ENCODE measurements at regions not wholly inside any gene's neighbourhood (a gene's known extent, or its start where the extent isn't known, plus 50 kb on each side); places are given as distances from the start of the nearest gene placed in this dataset.

DNA sequence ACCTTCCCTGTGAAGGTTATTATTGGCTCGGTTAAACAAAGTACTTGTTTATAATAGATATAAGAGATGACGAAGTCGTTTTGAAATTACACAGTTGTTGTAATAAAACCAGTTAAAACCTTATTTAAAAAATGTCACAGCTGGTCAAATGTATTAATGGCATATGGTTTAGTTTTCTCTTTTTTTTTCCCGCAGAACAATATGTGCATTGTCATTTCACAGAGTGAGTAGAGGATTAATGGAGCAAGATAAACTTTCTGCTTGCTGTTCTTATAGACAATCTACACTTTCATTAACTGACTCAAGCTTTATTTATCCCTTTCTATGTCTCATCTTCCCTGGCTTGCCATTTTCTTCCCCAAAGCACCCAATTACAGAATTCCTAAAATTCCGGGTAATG, 404.3 kb upstream of the NPVF start:
- no peak for DNase-seq
- H3K4me3 ChIP-seq, result no peak overlapping the region
- no peaks in the 10 kb centered on the region for H3K36me3 ChIP-seq
- H3K27me3 ChIP-seq, result no peaks in the 10 kb centered on the region
- H3K27ac ChIP-seq, result no peak overlapping the region
- TF ChIP-seq, protein P1, sequence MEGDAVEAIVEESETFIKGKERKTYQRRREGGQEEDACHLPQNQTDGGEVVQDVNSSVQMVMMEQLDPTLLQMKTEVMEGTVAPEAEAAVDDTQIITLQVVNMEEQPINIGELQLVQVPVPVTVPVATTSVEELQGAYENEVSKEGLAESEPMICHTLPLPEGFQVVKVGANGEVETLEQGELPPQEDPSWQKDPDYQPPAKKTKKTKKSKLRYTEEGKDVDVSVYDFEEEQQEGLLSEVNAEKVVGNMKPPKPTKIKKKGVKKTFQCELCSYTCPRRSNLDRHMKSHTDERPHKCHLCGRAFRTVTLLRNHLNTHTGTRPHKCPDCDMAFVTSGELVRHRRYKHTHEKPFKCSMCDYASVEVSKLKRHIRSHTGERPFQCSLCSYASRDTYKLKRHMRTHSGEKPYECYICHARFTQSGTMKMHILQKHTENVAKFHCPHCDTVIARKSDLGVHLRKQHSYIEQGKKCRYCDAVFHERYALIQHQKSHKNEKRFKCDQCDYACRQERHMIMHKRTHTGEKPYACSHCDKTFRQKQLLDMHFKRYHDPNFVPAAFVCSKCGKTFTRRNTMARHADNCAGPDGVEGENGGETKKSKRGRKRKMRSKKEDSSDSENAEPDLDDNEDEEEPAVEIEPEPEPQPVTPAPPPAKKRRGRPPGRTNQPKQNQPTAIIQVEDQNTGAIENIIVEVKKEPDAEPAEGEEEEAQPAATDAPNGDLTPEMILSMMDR (IDR thresholded peaks at IDR 0.05), result no peak
- TF ChIP-seq POLR2A (IDR thresholded peaks at IDR 0.05), result no peak
- TF ChIP-seq EP300 (IDR thresholded peaks at IDR 0.05), result no peak
- H3K9me3 ChIP-seq, result no peaks in the 10 kb centered on the region
- intact Hi-C loops (cut with DNase I), result no loop called here
- 46 to 63% (median 54%) methylated on average over 5 of the region's 5 CpGs for WGBS, 3 donors
- H3K4me1 ChIP-seq (ENCODE audit: insufficient read depth), result peaks cover 16% of the 10 kb centered on the region

DNA sequence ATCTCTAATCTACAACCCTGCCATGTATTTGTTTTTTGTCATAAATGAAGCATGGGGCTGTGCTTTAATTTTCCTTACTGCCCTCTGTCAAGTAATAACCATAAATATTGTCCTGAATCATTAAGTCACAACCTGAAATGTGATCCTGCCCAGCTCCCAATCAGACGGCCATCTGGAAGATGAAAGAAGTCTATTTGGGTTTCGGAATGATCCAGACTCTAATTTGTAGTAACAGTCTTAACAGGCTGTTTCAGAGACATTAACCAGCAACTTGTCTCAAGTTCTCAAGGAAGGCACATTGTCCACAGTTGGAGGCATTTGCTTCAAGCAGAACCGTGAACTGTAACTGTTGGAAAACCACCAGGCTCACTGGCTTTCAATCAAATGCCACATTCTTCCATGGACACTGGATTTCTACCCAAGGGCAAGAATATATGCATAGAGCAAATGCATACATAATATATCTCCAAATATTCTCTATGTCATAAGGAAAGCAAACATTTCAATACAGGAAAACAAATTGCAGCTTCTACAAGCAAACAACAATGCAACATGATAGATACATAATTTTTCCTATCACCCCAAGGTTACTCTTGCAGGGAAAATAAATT, 405.2 kb upstream of the NPVF start:
- intact Hi-C loops (cut with DNase I), result no loop called here
- peaks cover 22% of the 10 kb centered on the region for H3K4me1 ChIP-seq (ENCODE audit: insufficient read depth)
- H3K4me3 ChIP-seq, result no peak overlapping the region
- no peaks in the 10 kb centered on the region for H3K27me3 ChIP-seq
- 65 to 88% (median 74%) methylated on average over 3 of the region's 3 CpGs for WGBS, 3 donors
- DNase-seq, result no peak
- no peaks in the 10 kb centered on the region for H3K36me3 ChIP-seq
- H3K9me3 ChIP-seq, result no peaks in the 10 kb centered on the region
- TF ChIP-seq, protein P1 (IDR thresholded peaks at IDR 0.05), result no peak
- TF ChIP-seq EP300 (IDR thresholded peaks at IDR 0.05), result no peak
- TF ChIP-seq POLR2A (IDR thresholded peaks at IDR 0.05), result no peak
- H3K27ac ChIP-seq, result no peak overlapping the region

DNA sequence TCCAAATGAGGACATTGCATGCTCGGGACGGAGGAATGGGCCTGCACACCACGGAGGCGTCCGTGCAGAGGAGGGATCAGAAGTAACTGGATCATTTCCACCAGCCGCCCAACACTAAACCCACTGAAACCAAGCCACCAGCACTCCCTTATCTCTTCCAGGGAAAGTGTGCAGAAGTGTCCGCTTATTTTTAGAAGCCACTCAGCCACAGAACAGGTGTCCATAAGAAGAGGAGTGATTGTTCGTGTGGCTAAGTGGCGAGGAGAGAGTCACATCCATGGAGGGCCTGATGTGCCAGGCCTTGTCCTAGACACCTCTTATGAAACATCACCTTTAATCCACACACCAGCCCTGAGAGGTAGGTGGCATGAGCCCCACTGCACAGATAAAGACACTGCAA, 407.9 kb upstream of the NPVF start:
- intact Hi-C loops (cut with DNase I), result no loop called here

DNA sequence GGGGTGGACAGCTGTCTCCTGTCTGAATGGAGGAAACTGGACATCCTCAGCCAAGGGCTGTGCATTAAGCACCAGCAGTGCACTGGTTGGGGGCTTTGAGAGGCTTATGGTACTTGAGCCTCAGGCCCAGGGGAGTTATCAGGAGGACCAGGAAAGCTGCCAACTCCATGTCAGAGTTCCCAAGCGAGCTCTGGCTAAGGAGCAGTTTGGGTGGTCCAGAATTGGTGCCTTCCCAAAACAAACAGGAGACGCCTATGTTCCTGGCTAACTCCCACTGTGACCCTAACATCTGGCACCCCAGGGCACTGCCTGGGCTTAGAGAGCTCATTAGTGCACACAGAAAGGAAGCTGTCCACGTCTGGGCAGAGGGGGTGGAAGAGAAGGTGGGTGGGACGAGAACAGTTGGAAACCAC, 408.6 kb upstream of the NPVF start:
- no peaks in the 10 kb centered on the region for H3K9me3 ChIP-seq
- no peak for TF ChIP-seq POLR2A (IDR thresholded peaks at IDR 0.05)
- TF ChIP-seq, protein P1 (IDR thresholded peaks at IDR 0.05), result no peak
- no peak for TF ChIP-seq EP300 (IDR thresholded peaks at IDR 0.05)
- intact Hi-C loops (cut with DNase I), result no loop called here
- peaks cover 22% of the 10 kb centered on the region for H3K4me1 ChIP-seq (ENCODE audit: insufficient read depth)
- 4 to 12% (median 8%) methylated on average over 4 of the region's 4 CpGs for WGBS, 3 donors
- DNase-seq, result peak; percentile 35 to 71 (median 59)
- H3K4me3 ChIP-seq, result no peak overlapping the region
- H3K36me3 ChIP-seq, result no peaks in the 10 kb centered on the region
- no peaks in the 10 kb centered on the region for H3K27me3 ChIP-seq
- no peak overlapping the region for H3K27ac ChIP-seq

More for the DNA sequence above, 407.9 kb upstream of the NPVF start:
- WGBS, 3 donors, result 71 to 83% (median 80%) methylated on average over 9 of the region's 9 CpGs
- DNase-seq, result no peak
- Histone ChIP-seq H3K4me1 (ENCODE audit: insufficient read depth) (peaks cover 22% of the 10 kb centered on the region), H3K9me3 (no peaks in the 10 kb centered on the region), H3K36me3 (no peaks in the 10 kb centered on the region), H3K4me3 (no peak overlapping the region), H3K27ac (no peak overlapping the region), H3K27me3 (no peaks in the 10 kb centered on the region)
- TF ChIP-seq, protein P1 (IDR thresholded peaks at IDR 0.05), result no peak
- TF ChIP-seq POLR2A (IDR thresholded peaks at IDR 0.05) (no peak), EP300 (IDR thresholded peaks at IDR 0.05) (no peak)
